ENCODE measurements at regions not wholly inside any gene's neighbourhood (a gene's known extent, or its start where the extent isn't known, plus 50 kb on each side); places are given as distances from the start of the nearest gene placed in this dataset.

DNA sequence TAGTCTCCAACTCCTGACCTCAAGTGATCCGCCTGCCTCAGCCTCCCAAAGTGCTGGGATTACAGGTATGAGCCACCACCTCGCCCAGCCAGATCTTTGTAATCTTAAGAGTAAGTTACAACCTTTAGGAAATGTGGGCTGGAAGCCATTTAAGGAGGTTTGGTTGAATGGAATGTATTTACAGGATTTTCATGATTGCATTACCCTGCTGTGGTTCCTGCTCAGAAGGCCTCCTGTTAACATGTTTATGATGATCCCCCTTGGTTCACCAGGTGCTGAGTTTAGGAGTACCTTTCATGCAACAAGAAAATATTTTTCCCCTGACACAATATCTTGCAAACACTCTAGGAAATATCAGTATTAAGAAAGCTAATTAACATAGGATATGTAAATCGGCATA is 187.4 kb upstream of the SH3BP4 start:
- no peak for ATAC-seq
- ChIA-PET CTCF (no interaction called here), POLR2A (no interaction called here), RAD21 (ENCODE audit: unreplicated experiment) (no interaction called here), SMC1A (ENCODE audit: uncharacterized antibody, unreplicated experiment) (no interaction called here)
- Histone ChIP-seq H4K20me1 (ENCODE audit: control insufficient read depth, insufficient read depth) (no peaks in the 10 kb centered on the region), H3K36me3 (ENCODE audit: control insufficient read depth in 2 of 2, insufficient read depth in 2 of 2, low read length in 1 of 2) (no peaks in the 10 kb centered on the region), H3K4me2 (ENCODE audit: control insufficient read depth, insufficient read depth) (no peak overlapping the region), H3K9me3 (replicated peaks; ENCODE audit: control insufficient read depth, insufficient read depth, low read length) (no peaks in the 10 kb centered on the region), H3K79me2 (ENCODE audit: control insufficient read depth, insufficient read depth, low read length) (no peaks in the 10 kb centered on the region), H3K4me3 (no peak overlapping the region), H3K4me1 (ENCODE audit: control insufficient read depth, insufficient read depth, low read length) (no peaks in the 10 kb centered on the region), H2AFZ (ENCODE audit: control insufficient read depth, low read depth, low read length) (no peak overlapping the region), H3K27me3 (replicated peaks in 1 of 2; ENCODE audit: control insufficient read depth in 2 of 2, insufficient read depth in 2 of 2, low read length in 1 of 2) (no peaks in the 10 kb centered on the region), H3K9ac (ENCODE audit: control insufficient read depth, insufficient read depth, low read length) (no peak overlapping the region), H3K27ac (ENCODE audit: control insufficient read depth, insufficient read depth) (no peak overlapping the region)
- WGBS (ENCODE audit: insufficient coverage, insufficient replicate concordance, low lambda C conversion rate, missing lambda C conversion rate): 34% methylated on average over 3 of the region's 3 CpGs
- no TSS peak for BruUV-seq (replicated peaks)
- in situ Hi-C loops (cut with MboI) (no loop called here), intact Hi-C loops (cut with micrococcal nuclease; ENCODE audit: unreplicated experiment) (loop anchor here (1.0 kb wide), 1 partner anchor 22 kb away; no protein-coding TSS in a partner anchor)
- no peak for DNase-seq (ENCODE audit: low read depth, low spot score)
- no peak for FAIRE-seq
- no peak for TF ChIP-seq SREBF1 (IDR thresholded peaks at IDR 0.05; ENCODE audit: low read length)
- no peak for TF ChIP-seq BRCA1 (IDR thresholded peaks at IDR 0.05; ENCODE audit: low read depth, low read length)
- no peak for TF ChIP-seq SIX5 (IDR thresholded peaks at IDR 0.05; ENCODE audit: low read depth, low read length, severe bottlenecking)
- TF ChIP-seq, protein P1, sequence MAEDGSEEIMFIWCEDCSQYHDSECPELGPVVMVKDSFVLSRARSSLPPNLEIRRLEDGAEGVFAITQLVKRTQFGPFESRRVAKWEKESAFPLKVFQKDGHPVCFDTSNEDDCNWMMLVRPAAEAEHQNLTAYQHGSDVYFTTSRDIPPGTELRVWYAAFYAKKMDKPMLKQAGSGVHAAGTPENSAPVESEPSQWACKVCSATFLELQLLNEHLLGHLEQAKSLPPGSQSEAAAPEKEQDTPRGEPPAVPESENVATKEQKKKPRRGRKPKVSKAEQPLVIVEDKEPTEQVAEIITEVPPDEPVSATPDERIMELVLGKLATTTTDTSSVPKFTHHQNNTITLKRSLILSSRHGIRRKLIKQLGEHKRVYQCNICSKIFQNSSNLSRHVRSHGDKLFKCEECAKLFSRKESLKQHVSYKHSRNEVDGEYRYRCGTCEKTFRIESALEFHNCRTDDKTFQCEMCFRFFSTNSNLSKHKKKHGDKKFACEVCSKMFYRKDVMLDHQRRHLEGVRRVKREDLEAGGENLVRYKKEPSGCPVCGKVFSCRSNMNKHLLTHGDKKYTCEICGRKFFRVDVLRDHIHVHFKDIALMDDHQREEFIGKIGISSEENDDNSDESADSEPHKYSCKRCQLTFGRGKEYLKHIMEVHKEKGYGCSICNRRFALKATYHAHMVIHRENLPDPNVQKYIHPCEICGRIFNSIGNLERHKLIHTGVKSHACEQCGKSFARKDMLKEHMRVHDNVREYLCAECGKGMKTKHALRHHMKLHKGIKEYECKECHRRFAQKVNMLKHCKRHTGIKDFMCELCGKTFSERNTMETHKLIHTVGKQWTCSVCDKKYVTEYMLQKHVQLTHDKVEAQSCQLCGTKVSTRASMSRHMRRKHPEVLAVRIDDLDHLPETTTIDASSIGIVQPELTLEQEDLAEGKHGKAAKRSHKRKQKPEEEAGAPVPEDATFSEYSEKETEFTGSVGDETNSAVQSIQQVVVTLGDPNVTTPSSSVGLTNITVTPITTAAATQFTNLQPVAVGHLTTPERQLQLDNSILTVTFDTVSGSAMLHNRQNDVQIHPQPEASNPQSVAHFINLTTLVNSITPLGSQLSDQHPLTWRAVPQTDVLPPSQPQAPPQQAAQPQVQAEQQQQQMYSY (CRISPR knock-in tag; IDR thresholded peaks at IDR 0.05): no peak
- no peak for TF ChIP-seq NFIC (IDR thresholded peaks at IDR 0.05; ENCODE audit: low read depth, low read length)
- TF ChIP-seq, protein P2, sequence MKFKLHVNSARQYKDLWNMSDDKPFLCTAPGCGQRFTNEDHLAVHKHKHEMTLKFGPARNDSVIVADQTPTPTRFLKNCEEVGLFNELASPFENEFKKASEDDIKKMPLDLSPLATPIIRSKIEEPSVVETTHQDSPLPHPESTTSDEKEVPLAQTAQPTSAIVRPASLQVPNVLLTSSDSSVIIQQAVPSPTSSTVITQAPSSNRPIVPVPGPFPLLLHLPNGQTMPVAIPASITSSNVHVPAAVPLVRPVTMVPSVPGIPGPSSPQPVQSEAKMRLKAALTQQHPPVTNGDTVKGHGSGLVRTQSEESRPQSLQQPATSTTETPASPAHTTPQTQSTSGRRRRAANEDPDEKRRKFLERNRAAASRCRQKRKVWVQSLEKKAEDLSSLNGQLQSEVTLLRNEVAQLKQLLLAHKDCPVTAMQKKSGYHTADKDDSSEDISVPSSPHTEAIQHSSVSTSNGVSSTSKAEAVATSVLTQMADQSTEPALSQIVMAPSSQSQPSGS (IDR thresholded peaks at IDR 0.05; ENCODE audit: low read length): no peak
- TF ChIP-seq TBL1XR1 (IDR thresholded peaks at IDR 0.05; ENCODE audit: low read depth, low read length): no peak
- TF ChIP-seq SMAD1 (IDR thresholded peaks at IDR 0.05; ENCODE audit: low read depth, partially characterized antibody): no peak
- no peak for TF ChIP-seq ZNF622 (IDR thresholded peaks at IDR 0.05)
- TF ChIP-seq SPI1 (IDR thresholded peaks at IDR 0.05; ENCODE audit: borderline replicate concordance, insufficient read depth, low read depth, low read length): no peak
- no peak for TF ChIP-seq WRNIP1 (IDR thresholded peaks at IDR 0.05; ENCODE audit: borderline replicate concordance, low read depth, low read length)
- no peak for TF ChIP-seq CBX3 (IDR thresholded peaks at IDR 0.05; ENCODE audit: borderline replicate concordance, low read depth)
- no peak for TF ChIP-seq DPF2 (IDR thresholded peaks at IDR 0.05)
- TF ChIP-seq, protein P3, sequence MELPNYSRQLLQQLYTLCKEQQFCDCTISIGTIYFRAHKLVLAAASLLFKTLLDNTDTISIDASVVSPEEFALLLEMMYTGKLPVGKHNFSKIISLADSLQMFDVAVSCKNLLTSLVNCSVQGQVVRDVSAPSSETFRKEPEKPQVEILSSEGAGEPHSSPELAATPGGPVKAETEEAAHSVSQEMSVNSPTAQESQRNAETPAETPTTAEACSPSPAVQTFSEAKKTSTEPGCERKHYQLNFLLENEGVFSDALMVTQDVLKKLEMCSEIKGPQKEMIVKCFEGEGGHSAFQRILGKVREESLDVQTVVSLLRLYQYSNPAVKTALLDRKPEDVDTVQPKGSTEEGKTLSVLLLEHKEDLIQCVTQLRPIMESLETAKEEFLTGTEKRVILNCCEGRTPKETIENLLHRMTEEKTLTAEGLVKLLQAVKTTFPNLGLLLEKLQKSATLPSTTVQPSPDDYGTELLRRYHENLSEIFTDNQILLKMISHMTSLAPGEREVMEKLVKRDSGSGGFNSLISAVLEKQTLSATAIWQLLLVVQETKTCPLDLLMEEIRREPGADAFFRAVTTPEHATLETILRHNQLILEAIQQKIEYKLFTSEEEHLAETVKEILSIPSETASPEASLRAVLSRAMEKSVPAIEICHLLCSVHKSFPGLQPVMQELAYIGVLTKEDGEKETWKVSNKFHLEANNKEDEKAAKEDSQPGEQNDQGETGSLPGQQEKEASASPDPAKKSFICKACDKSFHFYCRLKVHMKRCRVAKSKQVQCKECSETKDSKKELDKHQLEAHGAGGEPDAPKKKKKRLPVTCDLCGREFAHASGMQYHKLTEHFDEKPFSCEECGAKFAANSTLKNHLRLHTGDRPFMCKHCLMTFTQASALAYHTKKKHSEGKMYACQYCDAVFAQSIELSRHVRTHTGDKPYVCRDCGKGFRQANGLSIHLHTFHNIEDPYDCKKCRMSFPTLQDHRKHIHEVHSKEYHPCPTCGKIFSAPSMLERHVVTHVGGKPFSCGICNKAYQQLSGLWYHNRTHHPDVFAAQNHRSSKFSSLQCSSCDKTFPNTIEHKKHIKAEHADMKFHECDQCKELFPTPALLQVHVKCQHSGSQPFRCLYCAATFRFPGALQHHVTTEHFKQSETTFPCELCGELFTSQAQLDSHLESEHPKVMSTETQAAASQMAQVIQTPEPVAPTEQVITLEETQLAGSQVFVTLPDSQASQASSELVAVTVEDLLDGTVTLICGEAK (IDR thresholded peaks at IDR 0.05; ENCODE audit: borderline replicate concordance): no peak
- TF ChIP-seq CBX5 (IDR thresholded peaks at IDR 0.05; ENCODE audit: low read depth): no peak
- no peak for TF ChIP-seq POLR2A (IDR thresholded peaks at IDR 0.05; ENCODE audit: low read depth, low read length)
- no peak for TF ChIP-seq HCFC1 (IDR thresholded peaks at IDR 0.05; ENCODE audit: low read length)
- TF ChIP-seq POU2F2 (IDR thresholded peaks at IDR 0.05; ENCODE audit: borderline replicate concordance, low read depth, low read length): no peak
